22Rv1 (cell line): ENCODE measurements at regions not wholly inside any gene's neighbourhood (a gene's known extent, or its start where the extent isn't known, plus 50 kb on each side); places are given as distances from the start of the nearest gene placed in this dataset.

Experiments used
- H3K27ac ChIP-seq: fragments of 450-650 bp; 2 replicates; pipeline ENCODE4 v1.5.1; 2017
- CTCF ChIP-seq: fragments of 450-650 bp; IDR thresholded peaks from 2 replicates; pipeline ENCODE4 v1.5.1; 2017; ENCODE audit warnings: mild to moderate bottlenecking
- ZFX ChIP-seq: fragments of 450-650 bp; IDR thresholded peaks from 2 replicates; pipeline ENCODE4 v1.6.1; 2017; ENCODE audit warnings: antibody characterized with exemption, borderline replicate concordance

DNA sequence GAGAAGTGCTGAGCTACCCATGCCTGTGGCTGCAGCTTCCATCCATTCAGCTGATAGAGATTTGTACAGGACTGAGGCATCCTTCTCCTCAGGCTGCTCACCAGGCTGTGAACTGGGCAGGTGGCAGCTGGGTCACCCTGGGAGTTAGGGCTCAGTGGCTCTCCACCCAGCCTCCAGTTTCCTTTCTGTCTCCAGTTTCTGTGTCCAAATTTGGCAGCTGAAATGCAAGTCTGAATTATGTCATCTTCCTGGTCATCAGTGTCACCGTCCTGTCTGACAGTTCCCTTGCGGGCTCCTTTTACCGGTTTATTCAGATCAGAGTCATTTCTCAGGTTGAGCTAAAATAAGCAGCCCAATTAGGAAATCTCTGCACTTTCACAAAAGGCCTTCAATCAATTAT lies 93.3 kb downstream of the EDN1 start:
- TF ChIP-seq CTCF (no peak), ZFX (no peak)

DNA sequence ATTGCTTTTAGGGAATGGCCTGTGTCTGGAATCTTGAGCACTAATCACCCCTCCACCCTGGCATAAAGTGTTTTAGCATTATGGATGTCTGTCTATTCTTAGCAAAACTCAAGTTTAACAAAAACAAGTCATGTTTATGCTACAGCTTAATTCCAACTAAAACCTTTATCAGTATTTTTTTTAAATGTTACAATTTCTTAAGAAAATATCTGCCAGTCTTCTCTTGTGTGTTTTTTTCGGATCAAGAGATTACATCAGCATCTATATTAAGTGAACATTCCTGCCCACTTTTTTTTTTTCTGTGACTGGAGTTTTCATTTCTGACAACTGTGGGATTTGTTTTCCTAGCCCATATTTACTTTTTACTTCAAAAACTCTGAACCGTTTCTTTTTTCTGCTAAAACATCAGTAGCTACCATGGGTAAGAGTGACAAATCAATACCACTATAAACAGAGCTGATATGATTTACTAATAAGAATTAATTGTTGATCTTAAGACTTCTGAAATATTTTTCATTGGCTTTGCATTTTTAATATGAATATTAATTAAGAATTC lies 94.3 kb downstream of the EDN1 start:
- H3K27ac ChIP-seq: no peak overlapping the region
- TF ChIP-seq CTCF: no peak
- TF ChIP-seq ZFX: no peak

More for the DNA sequence above, 93.3 kb downstream of the EDN1 start:
- H3K27ac ChIP-seq: no peak overlapping the region

- no peak overlapping the region for H3K27ac ChIP-seq
- TF ChIP-seq CTCF (no peak), ZFX (no peak)
Observed at GRCh38 chr6:12385316-12385715, 95.2 kb downstream of the EDN1 start.

GRCh38 chr6:12386816-12387215 lies 96.7 kb downstream of the EDN1 start:
- TF ChIP-seq CTCF (no peak), ZFX (no peak)
- H3K27ac ChIP-seq: no peak overlapping the region

DNA sequence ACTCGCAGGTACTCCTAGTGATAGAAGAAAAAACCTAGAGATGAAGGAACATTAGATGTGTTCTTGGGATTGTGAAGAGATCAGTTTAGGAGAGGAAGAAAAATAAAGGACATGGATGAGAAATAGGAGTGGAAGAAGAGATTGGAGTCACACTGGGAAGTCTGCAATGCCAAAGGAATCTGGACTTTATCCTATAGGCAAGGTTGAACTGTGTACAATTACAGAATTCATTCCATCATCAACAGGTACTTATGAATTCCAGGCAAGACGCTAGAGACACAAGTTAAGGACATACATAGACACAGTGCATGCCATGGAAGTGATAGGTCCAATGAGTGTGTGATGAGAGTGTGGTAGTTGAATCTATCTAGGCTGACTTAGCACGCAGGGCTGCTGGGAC lies 101.3 kb downstream of the EDN1 start:
- TF ChIP-seq ZFX (no peak), CTCF (no peak)
- H3K27ac ChIP-seq: no peak overlapping the region

- TF ChIP-seq ZFX (no peak), CTCF (no peak)
- no peak overlapping the region for H3K27ac ChIP-seq
Observed at GRCh38 chr6:12392490-12392889, 102.3 kb downstream of the EDN1 start.

DNA sequence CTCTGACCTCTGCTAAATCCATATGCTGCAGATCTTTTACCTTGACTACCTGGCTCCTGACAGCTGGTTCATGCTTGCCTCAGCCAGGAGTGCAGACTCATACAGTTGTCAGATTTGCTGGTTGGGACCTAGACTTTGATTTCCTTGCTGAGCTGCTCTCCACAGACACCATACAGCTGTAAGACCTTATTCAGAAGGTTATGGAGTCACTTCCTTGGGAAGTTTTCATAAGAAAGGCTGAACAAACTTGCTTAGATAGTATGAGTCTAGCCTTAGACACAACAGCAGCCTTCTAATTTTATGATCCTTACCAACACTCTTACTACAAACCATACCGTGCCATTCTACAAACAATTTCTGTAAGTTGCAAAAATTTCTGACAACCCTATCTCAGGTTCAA lies 102.9 kb downstream of the EDN1 start:
- TF ChIP-seq ZFX: no peak
- TF ChIP-seq CTCF: no peak
- H3K27ac ChIP-seq: no peak overlapping the region
